ENCODE measurements at regions not wholly inside any gene's neighbourhood (a gene's known extent, or its start where the extent isn't known, plus 50 kb on each side); places are given as distances from the start of the nearest gene placed in this dataset.

DNA sequence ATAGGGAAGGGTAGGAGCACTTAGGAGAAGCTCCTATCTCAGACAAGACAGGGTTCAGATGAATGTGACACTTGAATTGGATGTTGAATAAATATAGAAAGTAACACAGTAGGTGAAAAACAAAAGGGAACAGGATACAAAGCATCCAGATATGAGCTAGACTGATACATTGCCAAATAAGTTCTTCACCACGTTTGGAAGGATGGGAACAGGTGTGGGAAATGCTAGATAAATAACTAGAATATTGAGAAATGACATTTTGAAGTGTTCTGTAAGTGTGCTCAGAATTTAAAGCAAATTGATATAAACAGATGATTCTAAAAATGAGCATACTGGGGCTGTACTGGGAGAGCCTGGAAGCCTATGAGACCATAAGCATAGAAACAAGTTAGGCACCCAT lies 340.1 kb upstream of the PRR16 start:
- TF ChIP-seq POLR2A (IDR thresholded peaks at IDR 0.05), result no peak
- no peak for TF ChIP-seq CTCF (IDR thresholded peaks at IDR 0.05)
